DMS153 treated with DMSO at 0.1 percent for 48 hours (cell line): ENCODE measurements at regions not wholly inside any gene's neighbourhood (a gene's known extent, or its start where the extent isn't known, plus 50 kb on each side); places are given as distances from the start of the nearest gene placed in this dataset.
"Not testable (repeated sequence)": the region's sequence is repeated elsewhere in the genome, so short reads cannot be mapped to it uniquely, and the experiment has no call there.

ENCODE experiments used
- DNase-seq: peaks from one replicate; lab custom pipeline; 2025; ENCODE audit not compliant: unreplicated experiment; lab: John Stamatoyannopoulos, UW

- DNase-seq: no peak
Measured at GRCh38 chr4:164293203-164293602, 460.7 kb upstream of the SMIM31 start.

- DNase-seq: no peak
Measured at GRCh38 chr4:164293743-164294142, 460.2 kb upstream of the SMIM31 start.

- no peak for DNase-seq
Measured at GRCh38 chr4:164301430-164301829, 452.5 kb upstream of the SMIM31 start.

GRCh38 chr4:164304101-164304639 is 449.8 kb upstream of the SMIM31 start:
- no peak for DNase-seq

- no peak for DNase-seq
Measured at GRCh38 chr4:164304861-164305260, 449.1 kb upstream of the SMIM31 start.

DNA sequence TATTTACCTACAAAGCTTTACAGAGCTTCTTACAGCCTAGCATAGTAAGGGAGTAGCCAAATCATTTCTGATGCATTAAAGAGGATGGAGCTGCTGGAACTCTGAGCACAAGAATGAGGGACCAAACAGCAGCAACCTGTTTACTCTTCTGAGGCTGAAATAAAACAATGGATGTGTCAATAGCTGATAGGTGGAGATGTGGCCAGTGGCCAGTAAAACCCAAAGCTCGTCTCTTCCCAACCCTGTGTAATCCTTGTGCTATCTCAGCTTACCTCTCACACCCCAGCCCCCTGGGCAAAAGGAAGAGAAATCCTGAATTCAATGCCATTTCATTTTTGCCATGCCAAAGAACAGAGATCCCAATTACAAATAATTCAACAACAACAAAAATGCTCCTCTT is 446.7 kb upstream of the SMIM31 start:
- no peak for DNase-seq

GRCh38 chr4:164312671-164313070 is 441.3 kb upstream of the SMIM31 start:
- no peak for DNase-seq

DNA sequence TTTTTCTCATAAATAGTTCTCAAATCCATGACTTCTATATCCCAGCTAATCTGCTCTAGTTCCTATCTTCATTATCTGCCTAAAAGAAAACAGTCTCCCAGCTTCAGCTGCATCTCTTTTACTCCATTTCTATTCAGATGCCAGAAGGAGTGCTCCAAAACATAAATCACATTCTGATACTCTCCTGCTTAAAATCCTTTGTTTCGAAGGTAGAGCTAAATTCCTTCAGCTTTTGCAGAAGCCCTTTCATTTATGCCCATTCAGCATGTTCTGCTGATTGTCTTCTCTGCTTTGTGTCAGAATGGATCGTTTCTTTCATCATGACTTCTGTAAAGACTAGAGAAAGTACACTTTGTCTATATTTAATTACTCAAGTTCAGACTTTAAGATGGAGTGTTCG is 440.1 kb upstream of the SMIM31 start:
- DNase-seq: no peak

GRCh38 chr4:164318350-164318749 is 435.6 kb upstream of the SMIM31 start:
- DNase-seq: no peak

- no peak for DNase-seq
Measured at GRCh38 chr4:164319688-164320087, 434.2 kb upstream of the SMIM31 start.

DNA sequence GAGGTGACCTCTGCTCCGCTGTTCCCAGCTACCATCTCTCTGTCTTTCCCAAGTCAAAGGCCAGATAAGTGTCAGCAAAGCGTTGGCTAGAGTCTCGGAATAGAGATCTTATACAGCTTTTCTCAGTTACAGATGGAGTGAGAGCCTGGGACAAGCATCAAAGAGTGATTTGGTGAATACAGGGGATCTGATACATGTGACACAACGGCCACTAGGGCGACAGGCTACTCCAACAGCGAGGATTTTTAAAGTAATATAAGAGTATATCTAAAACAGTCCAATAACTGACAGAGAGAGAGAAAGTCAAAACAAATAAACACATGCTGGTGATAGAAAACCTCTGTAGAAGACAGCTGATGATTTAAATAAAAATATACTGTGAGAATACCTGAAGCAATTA is 433.1 kb upstream of the SMIM31 start:
- no peak for DNase-seq

GRCh38 chr4:164326056-164326455 is 427.9 kb upstream of the SMIM31 start:
- no peak for DNase-seq

DNA sequence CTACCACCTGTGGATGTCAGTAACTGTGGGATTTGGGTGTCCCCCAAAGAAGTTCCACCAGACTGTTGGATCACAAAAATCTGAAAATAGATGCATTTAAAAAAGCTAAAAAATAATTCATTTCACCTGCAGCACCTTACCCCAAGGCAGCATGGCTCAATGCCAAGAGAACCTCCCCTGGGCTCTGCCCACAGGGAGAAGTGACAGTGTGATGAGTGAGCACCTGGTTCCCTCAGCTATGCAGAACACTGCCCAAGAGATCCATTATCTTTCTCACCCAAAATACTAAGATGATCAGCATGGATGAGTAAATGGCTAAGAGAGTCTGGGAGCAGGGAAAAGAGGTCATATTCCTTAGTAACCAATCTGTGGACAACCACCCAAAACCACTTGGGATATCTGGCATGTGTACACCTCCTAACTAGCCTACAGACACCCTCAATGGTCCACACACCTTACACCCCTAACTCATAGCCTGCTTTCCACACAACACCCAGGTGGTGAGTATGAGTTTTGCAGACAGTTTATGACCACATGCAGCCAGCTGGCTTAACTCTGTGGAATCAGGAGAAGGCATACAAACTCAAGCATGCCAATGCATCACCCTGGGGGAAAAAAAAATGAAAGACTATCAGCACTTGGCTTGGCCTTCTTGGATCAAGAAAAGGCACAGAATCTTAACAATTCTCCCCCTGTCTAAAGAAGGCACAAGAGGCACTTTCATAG is 416.5 kb upstream of the SMIM31 start:
- DNase-seq: no peak

- no peak for DNase-seq
Measured at GRCh38 chr4:164343472-164343976, 410.4 kb upstream of the SMIM31 start.

- DNase-seq: no peak
Measured at GRCh38 chr4:164345756-164346155, 408.2 kb upstream of the SMIM31 start.

DNA sequence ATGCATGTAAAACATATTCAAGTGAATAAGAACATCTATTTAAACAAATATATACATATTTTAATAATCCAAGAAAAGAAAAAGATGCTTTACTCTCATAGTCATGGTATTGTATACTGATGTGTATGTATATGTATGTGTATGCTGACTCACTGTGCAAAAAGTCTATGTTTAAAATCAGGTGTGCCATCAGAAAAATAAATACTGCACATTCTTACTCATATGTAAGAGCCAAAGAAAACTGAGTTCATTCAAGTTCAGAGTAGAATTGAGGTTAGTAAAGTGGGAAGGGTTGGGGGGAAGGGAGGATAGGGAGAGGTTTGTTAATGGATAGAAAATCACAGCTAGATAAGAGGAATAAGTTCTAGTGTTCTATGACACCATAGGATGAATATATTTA is 403.9 kb upstream of the SMIM31 start:
- peak; percentile 2 for DNase-seq

DNA sequence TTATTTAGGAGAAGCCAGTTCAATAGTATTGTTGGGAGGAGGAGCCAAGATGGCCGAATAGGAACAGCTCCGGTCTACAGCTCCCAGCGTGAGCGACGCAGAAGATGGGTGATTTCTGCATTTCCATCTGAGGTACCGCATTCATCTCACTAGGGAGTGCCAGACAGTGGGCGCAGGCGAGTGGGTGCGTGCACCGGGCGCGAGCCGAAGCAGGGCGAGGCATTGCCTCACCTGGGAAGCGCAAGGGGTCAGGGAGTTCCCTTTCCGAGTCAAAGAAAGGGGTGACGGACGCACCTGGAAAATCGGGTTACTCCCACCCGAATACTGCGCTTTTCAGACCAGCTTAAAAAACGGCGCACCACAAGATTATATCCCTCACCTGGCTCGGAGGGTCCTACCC is 403.2 kb upstream of the SMIM31 start:
- DNase-seq: not testable (repeated sequence)

DNA sequence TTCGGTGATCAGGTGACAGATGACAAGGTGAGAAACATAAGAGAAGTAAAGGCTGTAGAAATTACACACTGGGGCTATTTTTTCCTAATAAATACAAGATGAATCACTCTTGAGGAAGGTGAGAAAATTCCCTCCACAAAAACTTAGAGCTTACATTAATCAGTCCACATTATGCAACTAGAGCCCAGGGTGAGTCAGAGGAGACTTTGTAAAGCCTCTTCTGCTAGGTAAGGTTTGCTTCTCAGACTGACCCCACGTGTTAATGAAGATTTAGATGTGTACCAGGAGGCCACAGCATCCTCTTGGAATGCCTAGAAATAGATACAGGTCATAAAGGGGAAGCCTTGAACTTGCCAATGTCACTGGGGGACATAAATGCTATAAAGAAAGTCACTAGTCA is 396.0 kb upstream of the SMIM31 start:
- no peak for DNase-seq

DNA sequence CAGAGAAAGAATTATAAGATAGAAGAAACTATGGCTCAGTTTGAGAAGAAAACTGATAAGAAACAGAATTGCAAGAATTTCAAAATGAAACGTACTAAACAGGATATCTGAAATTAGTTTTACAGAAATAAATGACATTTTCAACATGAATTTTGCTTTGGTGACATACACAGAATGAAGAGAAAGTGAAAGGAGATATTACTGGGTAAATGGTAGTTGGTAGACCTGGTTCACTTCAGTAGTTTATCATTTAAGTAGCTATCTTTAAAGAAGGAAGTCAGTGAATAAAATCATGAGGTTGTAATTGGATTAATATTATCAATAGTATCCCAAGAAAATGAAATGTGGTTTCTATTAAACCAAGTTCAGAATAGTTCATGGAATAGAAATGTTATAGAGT is 395.5 kb upstream of the SMIM31 start:
- DNase-seq: no peak

- no peak for DNase-seq
Measured at GRCh38 chr4:164359881-164360280, 394.1 kb upstream of the SMIM31 start.

GRCh38 chr4:164368894-164369293 is 385.0 kb upstream of the SMIM31 start:
- no peak for DNase-seq

GRCh38 chr4:164373021-164373420 is 380.9 kb upstream of the SMIM31 start:
- DNase-seq: no peak

GRCh38 chr4:164377277-164377676 is 376.7 kb upstream of the SMIM31 start:
- DNase-seq: no peak
